NAMALWA (cell line): ENCODE measurements at regions not wholly inside any gene's neighbourhood (a gene's known extent, or its start where the extent isn't known, plus 50 kb on each side); places are given as distances from the start of the nearest gene placed in this dataset.
"Not testable (repeated sequence)": the region's sequence is repeated elsewhere in the genome, so short reads cannot be mapped to it uniquely, and the experiment has no call there.

Experiments
- DNase-seq: peaks from one replicate; pipeline ENCODE4 v3.0.0-alpha.2; 2015; ENCODE audit warnings: low spot score

DNA sequence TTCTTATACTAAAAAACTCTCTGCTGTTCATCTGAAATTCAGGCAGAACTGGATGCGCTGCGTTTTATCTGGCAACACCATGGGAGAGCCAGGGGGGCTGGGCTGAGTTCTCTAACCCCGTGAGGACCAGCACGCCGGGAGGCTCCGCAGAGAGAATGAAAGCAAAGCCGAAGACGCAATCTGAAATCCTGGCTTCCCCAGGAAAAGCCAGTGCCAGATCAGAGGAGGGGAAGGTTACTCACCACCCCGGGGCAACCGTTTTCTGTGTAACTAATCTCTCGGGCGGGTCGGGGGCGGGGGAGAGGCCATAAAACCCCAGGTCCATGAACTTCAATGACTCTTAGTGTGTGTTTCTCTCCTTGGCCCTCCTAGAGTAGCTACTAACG is 99.4 kb downstream of the SHANK2 start:
- DNase-seq = no peak

DNA sequence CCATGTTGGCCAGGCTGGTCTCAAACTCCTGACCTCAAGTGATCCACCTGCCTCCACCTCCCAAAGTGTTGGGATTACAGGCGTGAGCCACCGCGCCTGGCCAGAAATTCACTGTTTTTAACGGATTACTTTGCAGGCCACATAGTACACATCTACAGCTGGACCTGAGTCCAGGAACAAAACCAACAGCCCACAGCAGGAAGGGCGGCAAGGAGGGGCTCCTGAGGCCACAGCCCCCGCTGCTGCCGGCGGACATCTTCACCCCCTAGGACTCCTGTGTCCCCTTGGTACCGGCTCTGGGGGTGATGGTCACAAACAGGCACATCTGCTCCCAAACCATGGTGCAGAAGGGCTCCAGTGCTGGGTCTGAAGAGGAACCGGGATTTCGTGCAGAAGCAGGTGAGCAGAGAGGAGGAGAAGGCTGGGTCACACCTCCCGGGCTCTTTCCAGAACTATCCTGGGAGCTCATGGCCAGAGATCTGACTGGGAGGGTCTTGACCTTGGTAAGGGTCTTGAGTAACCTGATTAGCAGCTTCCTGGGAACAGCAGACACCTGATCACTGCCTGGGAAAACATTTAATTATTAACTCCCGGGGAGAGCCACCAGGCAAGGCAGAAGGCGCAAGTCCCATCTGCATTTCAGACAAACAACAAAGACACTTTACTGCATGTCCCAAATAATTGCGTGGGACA is 99.9 kb downstream of the SHANK2 start:
- DNase-seq = not testable (repeated sequence)

DNA sequence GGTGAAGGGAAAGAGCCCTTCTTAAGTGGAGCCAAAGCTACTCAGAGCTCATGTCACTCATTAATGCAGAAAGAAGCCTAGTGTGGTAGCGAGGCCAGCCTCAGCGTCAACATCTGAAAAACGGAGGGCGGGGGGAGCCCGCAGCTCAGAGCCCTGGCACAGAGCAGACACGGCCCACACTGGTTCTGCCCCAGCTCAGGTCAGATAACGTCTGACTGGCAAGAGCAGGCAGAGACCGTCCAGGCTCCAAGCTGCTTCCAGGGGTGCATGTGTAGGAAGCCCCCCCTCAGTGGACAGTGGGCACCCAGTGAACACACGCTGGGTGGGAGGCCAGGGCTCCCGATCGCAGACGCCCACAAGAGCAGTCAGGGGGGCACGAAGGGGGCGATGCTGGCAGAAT is 100.8 kb downstream of the SHANK2 start:
- no peak for DNase-seq

DNA sequence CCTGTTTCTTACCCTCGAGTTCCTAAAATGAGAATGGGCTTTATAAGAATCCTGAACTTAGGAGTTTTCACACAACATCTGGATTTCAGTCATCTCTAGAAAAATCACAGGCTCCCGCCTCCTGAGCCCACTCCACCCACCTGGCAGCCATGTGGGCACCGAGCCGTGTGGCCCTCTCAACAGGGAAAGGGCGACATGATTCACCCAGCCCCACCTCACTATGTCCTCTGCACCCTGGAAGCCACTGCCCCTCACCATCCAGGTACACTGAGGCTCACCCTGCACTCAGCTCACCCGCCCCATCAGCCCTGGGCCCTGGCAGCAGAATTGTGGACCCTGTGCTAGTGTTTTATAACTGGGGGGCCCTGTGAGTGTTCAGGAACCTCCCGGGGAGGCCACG is 101.5 kb downstream of the SHANK2 start:
- no peak for DNase-seq

DNA sequence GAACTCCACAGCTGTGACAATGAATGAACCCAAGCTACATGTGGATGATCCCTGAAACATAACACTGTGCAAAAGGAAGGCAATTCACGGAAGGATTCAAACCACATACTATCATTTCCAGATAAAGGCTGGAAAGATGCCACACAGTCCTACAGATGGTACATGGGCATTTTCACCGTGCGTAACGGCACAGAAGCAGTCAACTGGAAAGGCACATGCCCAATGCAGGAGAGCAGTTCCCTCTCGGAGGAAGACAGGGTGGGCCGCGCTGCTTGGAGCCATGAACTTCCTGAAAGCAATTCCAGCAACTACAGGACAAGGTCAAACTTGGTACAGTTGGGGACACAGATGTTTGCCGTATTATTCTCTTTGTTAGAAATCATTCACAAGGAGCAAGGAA is 103.7 kb downstream of the SHANK2 start:
- DNase-seq = no peak

DNA sequence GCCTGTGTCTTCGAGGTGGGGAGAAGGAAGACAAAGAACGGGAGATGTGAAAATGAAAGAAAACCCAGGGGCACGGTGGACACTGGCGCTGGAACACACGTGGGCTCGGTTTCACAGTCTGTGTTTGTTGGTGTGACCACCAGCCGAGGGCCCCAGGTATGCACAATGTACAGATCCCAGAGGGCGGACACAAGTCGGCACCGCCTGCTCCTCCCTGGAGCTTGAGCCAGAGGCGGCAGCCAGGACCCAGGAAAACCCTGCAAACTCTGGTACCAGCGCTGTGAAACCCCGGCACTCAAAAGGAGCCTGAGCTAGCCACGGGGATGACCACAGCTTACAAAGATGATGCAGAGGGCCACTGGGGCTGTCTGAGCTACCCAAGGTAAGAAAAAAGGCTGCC is 105.0 kb downstream of the SHANK2 start:
- no peak for DNase-seq

DNA sequence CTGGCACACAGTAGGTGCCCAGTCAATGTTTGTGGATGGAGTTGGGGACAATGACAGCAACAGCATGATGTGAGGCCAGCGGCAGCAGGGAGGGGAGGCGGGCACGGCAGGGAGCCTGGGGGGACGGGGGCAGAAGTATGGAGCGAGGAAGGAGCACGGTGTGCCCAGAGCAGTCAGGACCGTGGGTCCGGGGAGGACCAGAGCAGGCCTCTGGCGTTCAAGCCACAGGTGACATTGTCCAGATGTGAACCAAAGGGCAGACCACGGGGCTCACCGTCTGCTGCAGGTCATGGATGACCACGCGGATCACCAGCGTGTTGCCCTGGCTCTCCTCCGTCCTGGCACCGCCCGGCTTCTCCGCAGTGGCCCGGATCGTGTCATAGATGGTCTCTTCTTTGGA is 105.5 kb downstream of the SHANK2 start:
- DNase-seq = no peak

DNA sequence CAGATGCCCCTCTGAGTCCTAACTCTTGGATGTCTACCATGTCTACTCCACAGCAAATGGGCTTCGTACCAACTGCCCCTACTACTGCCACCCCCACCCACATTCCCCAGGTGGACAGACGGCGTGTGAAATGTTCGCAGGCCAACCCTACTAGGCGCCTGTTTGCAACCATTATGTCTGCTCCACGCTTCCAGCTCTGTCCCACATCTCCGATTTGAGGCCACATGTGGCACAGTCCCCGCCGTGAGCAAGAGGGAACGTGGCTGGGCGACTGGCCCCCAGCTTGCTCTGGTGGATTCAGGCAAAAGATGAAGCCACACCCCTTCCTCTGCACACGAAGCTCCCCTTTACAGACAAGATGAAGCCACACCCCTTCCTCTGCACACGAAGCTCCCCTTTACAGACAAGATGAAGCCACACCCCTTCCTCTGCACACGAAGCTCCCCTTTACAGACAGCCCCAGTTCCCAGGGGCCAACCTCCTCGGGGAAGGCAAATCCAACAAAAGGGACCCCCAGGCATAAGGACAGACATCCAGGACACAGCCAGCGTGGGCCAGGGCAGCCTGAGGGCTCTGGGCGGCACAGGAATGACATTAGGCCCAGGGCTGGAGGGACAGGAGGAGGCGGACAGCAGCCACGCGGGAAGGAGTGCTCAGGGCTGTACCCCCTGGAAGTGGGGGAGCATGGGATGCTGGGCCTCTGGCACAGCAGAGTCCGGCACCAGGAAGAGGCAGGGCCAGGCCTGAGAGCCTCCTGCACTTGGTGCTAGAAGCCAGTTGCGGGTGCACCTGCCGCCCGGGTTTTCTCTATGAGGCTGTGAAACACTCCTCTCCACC is 106.2 kb downstream of the SHANK2 start:
- no peak for DNase-seq

DNA sequence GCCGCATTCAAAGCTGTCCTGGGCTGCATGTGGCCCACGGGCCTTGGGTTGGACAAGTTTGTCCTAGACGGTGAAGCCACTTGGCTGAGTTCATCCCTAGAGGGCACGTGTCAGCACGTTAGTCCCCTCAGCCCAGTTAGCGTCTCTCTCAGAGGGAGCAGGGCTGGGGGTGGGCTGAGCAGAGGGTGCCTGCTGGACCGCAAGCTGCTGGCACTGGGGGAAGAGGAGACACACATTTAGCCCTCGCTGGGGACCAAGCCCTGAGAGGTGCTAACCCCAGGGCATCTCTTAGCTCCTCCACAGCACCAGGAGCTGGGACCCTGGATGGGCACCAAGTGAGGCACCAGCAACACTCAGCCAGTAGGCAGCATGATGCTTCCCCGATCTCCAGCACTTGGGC is 107.0 kb downstream of the SHANK2 start:
- DNase-seq = no peak

DNA sequence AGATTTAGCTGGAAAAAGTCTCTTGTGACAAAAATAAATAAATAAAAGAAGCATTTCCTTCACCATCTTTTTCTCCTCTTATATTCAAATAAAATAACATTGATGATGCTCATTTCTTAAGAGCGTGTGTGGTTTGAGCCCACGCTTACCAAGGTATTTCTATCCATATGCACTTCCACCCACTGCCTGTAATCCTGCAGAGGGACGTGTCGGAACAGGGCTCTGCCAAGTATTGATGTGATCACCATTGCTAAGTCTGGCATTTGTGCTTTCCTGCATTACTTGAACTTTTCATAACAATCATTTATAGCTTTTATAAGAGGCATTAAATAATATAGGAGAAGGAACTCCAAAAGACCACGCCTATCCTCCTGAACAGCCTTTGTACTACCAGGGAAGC is 107.6 kb downstream of the SHANK2 start:
- no peak for DNase-seq

DNA sequence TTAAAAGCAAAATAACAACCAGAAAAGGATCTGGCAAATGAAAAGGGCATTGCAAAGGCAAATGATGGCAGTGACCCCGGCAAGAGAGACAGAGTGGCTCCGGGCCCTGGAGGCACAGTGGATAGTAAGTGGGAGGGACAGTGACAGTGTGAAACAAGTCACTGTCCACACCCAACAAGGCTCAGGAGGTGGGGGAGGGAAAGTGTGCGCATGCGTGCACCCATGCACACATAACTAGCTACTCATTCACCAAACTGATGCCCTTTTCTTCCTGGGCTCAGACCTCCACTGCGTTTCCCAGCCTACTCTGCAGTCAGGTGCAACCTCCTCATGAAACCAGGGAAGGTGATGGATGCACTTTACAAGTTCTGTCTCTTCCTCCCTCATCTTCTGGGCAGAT is 108.4 kb downstream of the SHANK2 start:
- DNase-seq = no peak

DNA sequence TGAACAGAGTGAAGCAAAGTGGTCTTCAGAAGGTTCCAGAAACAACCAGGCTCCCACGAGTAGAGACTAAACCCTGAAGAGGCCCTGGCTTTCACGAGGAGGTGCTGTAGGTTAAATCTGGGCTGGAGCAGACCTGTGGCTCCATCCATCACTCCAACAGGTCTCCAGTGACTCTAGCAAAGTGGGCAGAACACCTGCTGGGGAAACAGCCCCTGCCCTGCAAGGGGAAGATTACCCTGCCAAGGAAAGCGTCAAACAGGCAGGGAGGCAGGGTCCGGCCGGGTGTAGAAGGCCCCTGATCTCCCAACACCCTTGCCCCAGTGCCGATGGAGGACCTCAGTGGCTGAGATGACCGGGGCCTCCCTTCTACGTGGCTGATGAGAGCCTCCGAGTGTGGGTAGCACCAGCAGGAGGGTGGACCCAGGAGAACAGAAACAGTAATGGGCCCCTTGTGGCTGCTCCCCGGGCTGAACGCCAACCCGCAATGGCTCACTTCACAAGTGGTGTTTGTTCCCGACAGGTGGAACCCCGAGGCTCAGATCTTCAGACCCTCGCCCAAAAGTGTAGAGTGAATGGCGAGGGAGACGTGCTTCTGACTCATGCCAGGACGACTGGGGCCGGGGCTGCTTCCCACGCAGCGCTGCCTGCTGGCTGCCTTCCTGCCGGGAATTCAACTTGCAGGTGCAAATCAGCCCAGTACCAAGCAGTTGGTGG is 112.0 kb downstream of the SHANK2 start:
- DNase-seq = no peak

DNA sequence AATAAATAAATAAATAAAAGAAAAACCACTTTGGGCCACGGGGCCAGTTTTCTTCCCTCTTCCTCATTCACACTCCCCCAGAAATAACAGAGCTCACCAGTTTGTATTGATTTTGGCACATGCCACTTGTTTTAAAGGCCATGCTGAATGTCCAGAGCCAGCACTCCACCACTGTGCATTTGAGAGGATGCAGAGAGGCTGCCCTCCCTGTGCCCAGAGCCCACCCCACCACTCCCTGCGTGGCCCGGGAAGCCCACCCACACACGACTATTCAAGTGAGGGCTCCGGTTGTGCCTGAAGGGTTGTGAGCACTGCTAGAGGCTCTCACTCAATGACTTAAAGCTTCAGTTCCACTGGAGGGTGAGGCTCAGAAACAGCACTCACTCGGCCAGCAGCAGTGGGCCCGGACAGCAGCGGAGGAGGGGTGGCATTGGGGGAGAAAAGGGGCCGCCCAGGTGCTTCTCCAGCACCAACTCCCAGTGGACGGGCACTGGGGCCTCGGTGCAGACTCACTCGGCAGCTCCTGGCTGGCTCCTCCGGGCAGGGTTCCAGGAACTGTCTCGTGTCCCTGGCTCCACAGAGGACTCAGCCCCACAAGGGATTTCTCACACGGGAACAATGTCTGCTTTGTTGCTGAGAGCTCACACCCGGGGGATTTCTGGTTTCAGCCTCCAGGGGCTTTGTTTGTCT is 112.7 kb downstream of the SHANK2 start:
- DNase-seq = no peak

DNA sequence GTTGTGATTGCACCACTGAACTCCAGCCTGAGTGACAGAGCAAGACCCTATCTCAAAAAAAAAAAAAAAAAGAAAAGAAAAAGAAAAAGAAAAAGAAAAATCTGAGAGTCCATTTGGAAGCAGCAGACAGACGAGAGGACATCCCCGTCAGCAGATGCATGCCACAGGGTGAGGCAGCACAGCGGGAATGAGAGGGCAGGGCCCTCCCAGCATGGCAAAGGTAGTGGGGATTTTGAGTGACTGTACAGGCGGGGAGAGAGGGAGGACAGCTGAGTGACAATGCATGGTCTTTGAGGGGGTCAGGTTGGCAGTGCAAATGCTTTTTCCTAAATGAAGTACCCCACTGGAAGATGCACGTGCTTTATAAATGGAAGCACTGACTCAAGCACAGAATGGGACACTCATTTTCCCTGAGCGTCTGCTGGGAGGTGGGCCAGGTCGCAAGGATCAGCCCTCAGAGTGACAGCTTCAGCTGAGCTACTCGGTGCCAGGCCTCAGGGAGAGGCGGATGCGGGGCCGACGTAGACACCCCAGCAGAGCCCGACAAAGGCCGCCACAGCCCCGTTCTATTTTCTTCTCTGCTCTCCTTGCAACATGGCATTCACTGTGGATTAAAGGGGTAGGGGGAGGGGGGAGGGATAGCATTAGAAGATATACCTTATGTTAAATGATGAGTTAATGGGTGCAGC is 113.5 kb downstream of the SHANK2 start:
- no peak for DNase-seq

DNA sequence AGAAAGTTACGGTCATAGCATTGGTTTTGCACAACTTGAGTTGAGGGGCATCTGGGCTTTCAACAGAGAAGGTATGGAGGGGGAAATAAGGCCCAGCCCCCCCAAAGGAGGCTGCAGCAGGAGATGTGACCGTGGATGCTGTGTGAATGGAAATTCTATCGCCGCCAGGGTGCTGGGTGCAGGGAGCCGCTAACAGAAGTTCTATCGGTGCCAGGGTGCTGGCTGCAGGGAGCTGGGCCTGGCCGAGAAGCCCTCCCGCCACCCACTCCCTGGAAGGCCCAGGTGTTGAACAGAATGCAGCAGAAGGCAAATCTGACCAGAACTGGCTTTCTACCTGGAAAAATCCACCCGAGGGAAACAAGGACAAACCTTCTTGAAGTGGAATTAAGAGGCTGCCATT is 115.0 kb downstream of the SHANK2 start:
- no peak for DNase-seq

DNA sequence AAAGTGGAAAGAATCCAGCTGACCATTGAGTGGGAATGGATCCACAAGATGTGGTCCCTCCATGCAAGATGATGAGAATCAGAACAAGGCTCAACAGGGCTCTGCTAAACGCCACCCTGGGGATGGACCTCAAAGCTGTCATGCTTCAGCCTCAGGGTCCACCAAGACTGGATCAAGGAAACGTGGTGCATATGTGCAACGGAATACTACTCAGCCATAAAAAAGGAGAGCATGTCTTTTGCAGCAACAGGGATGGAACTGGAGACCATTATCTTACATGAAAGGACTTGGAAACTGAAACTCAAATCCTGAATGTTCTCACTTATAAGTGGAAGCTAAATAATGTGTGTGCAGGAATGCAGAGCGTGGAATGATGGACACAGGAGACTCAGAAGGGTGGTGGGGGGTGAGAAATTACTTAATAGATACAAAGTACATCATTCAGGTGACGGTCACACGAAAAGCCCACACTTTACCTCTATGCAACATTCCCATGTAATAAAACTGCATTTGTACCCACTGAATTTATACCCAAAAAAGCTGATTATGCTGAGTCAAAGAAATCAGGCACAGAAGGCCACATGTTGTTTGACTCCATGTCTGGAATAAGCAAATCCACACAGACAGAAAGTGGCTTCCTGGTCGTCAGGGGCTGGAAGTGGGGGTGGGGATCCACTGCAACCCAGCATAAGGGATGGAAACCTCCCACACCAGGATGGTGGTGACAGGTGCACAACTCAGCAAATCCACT is 116.1 kb downstream of the SHANK2 start:
- DNase-seq = no peak

DNA sequence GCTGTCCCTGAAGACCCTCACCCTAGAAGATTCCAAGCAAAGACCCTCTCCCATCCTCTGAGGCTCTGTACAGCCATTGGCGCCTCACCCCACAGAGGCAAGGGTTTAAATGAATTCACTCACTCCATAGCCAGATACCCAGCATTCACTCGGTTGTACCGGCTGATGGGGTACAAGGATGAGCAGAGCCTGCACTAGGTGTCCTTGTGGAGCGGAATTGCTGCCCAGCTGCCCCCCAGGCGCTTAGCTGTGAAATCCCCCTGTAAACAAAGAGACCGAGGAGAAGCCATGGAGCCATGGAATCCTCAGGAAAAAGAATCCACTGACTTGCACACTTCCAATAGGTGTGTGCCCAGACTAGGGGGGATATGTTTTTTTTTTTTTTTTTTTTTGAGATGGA is 117.3 kb downstream of the SHANK2 start:
- DNase-seq = no peak

DNA sequence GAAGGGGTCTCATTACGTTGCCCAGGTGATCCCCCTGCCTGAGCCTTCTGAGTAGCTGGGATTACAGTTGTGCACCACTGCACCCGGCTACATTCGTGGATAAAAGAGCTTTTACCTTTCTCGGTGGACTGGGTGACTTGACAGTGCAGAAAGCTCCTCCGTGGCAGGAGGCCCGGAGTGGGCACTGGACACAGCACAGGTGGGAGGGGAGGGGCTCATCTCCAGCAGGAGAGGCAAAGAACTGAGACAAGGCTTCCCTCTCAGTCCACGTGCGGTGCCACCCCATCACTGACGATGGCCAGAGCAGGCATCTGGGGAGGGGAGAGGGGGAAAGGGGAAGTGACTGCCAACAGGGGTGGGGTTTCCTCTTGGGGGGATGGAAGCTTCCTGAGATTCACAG is 118.4 kb downstream of the SHANK2 start:
- no peak for DNase-seq

DNA sequence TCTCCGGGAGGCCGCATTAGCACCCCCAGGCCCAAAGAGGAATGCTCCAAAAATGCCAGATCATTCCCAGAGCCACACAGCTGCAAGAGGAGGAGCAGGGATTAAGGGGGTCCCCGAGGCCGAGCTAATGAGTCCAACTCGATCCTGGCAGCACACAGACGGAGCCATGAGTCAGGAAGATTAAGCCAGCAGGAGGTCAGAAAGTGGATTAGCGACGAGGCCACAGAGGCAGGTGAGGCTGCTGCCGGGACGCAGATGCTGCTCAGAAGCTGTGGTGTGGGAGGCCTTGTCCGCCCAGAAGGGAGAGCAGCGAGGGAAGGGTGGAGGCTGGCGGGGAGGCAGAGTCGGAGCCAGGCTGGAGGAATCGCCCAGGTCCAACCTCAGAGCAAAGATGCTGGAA is 120.5 kb downstream of the SHANK2 start:
- no peak for DNase-seq

DNA sequence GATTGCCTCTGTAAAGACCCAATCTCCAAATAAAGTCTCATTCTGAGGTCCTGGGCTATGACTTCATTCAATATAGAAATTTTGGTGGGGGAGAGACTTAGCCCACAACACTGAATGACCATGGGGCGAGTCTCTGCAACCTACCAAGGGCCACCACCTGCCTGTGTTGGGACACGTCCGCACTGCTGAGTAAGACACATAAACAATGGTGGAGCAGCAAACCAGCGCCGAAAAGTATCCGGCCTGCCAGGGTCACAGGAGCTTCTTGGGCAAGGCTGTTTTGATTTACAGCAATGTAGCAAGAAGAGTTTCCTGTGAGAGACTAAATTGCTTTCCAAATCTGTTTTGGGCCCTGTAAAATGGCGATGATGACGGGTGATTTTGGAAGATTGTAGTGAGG is 122.3 kb downstream of the SHANK2 start:
- DNase-seq = no peak

DNA sequence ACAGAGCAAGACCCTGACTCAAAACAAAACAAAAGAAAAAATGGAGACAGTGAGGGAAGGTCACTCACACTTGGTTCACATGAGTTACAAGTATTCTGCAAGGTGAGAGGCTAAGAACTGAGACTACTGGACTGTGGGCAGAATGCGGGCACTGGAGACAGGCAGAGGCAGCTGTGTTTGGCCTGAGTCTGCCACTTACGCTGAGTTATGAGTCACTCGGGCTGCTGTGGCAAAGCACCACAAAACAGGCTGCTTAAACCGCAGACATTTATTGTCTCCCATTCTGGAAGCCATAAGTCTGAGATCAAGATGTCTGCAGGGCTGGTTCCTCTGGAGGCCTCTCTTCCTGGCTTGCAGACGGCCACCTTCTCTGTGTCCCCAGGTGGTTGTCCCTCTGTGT is 122.8 kb downstream of the SHANK2 start:
- DNase-seq = no peak
